Natural killer cell (primary cell): ENCODE measurements at regions not wholly inside any gene's neighbourhood (a gene's known extent, or its start where the extent isn't known, plus 50 kb on each side); places are given as distances from the start of the nearest gene placed in this dataset.

Source experiments
- ATAC-seq, 3 donors: fragments of 150-1000 bp in 2 of 3; fragments of 200-7000 bp in 1 of 3; cut with Tn5 transposase; 1 replicate in 1 of 3; 2 replicates in 2 of 3; pipeline ENCODE4 v1.10.0; 2021; ENCODE audit warnings: mild to moderate bottlenecking in 2 of 3, moderate library complexity in 2 of 3
- DNase-seq, 2 donors: peaks; one replicate each; pipeline versions ENCODE4 v3.0.0 to v3.0.0-alpha.2; 2013 to 2021; ENCODE audit warnings: mixed read lengths in 1 of 2
- H3K27ac ChIP-seq: one replicate; pipeline ENCODE4 v1.5.1; 2013; ENCODE audit warnings: mild to moderate bottlenecking, low read length
- H3K27me3 ChIP-seq: one replicate; pipeline ENCODE4 v1.6.1; 2013; ENCODE audit warnings: low read length; ENCODE audit not compliant: control insufficient read depth, insufficient read depth
- H3K36me3 ChIP-seq: one replicate; pipeline ENCODE4 v1.6.1; 2013; ENCODE audit warnings: low read length; ENCODE audit not compliant: control insufficient read depth, insufficient read depth
- H3K4me1 ChIP-seq: one replicate; pipeline ENCODE4 v1.6.1; 2013; ENCODE audit warnings: low read length; ENCODE audit not compliant: control insufficient read depth, insufficient read depth
- H3K4me3 ChIP-seq: one replicate; pipeline ENCODE4 v1.5.1; 2013; ENCODE audit warnings: low read length
- H3K9me3 ChIP-seq: one replicate; pipeline ENCODE4 v1.6.1; 2013; ENCODE audit warnings: low read length; ENCODE audit not compliant: control insufficient read depth, insufficient read depth
- H3K27ac Mint-ChIP-seq, 2 donors: one replicate each; pipeline ENCODE4 v1.8.0; 2022; ENCODE audit warnings: mild to moderate bottlenecking in 2 of 2, mixed read lengths in 2 of 2, moderate library complexity in 1 of 2
- H3K27me3 Mint-ChIP-seq, 2 donors: one replicate each; pipeline ENCODE4 v1.8.0; 2022; ENCODE audit warnings: low read depth in 2 of 2, mixed read lengths in 2 of 2
- H3K36me3 Mint-ChIP-seq: one replicate; pipeline ENCODE4 v1.8.0; 2022; ENCODE audit warnings: mixed read lengths
- H3K4me1 Mint-ChIP-seq, 2 donors: one replicate each; pipeline ENCODE4 v1.8.0; 2022; ENCODE audit warnings: mixed read lengths in 2 of 2
- H3K4me3 Mint-ChIP-seq: one replicate; pipeline ENCODE4 v1.8.0; 2022; ENCODE audit warnings: mild to moderate bottlenecking, moderate library complexity, mixed read lengths
- H3K9me3 Mint-ChIP-seq, 2 donors: one replicate each; pipeline ENCODE4 v1.8.0; 2022; ENCODE audit warnings: mixed read lengths in 2 of 2
- CTCF ChIP-seq: fragments of 200-600 bp; IDR thresholded peaks from one replicate; pipeline ENCODE4 v1.8.0; 2022; ENCODE audit warnings: antibody characterized with exemption
- WGBS: methylation state at CpG from one replicate; pipeline ENCODE4 v1.1.7; 2013; ENCODE audit warnings: missing lambda C conversion rate; ENCODE audit not compliant: insufficient coverage; 5-methylcytosine and 5-hydroxymethylcytosine counted together
- intact Hi-C: fragments of 100-400 bp; cut with micrococcal nuclease; formaldehyde crosslinking; loops from one replicate; pipeline ENCODE4 v1.14.2; 2022

GRCh38 chr13:79267560-79267959, 138.5 kb downstream of the RBM26 start:
- H3K27ac Mint-ChIP-seq, result no peak overlapping the region
- H3K4me3 Mint-ChIP-seq, result no peak overlapping the region
- DNase-seq, result no peak
- no peaks in the 10 kb centered on the region for H3K4me1 Mint-ChIP-seq
- Histone ChIP-seq H3K27ac (no peak overlapping the region), H3K36me3 (no peaks in the 10 kb centered on the region), H3K9me3 (no peaks in the 10 kb centered on the region), H3K4me1 (no peaks in the 10 kb centered on the region), H3K27me3 (no peaks in the 10 kb centered on the region), H3K4me3 (no peak overlapping the region)
- no peak for ATAC-seq
- no peak for TF ChIP-seq CTCF
- intact Hi-C loops, result no loop called here
- H3K27me3 Mint-ChIP-seq, result peaks cover 0 to 11% of the 10 kb centered on the region in 2 donors
- no peaks in the 10 kb centered on the region for H3K36me3 Mint-ChIP-seq
- H3K9me3 Mint-ChIP-seq, result no peaks in the 10 kb centered on the region

GRCh38 chr13:79258489-79258888, 147.6 kb downstream of the RBM26 start:
- ATAC-seq (no peak), DNase-seq (no peak)
- Mint-ChIP-seq H3K4me3 (no peak overlapping the region), H3K36me3 (no peaks in the 10 kb centered on the region), H3K27ac (no peak overlapping the region), H3K4me1 (no peaks in the 10 kb centered on the region), H3K27me3 (peaks cover 12 to 15% of the 10 kb centered on the region in 2 donors), H3K9me3 (no peaks in the 10 kb centered on the region)
- no peaks in the 10 kb centered on the region for H3K36me3 ChIP-seq
- intact Hi-C loops, result no loop called here
- WGBS, result 0% methylated on average over 1 of the region's 3 CpGs
- H3K4me1 ChIP-seq, result no peaks in the 10 kb centered on the region
- no peaks in the 10 kb centered on the region for H3K9me3 ChIP-seq
- H3K4me3 ChIP-seq, result no peak overlapping the region
- no peak overlapping the region for H3K27ac ChIP-seq
- no peaks in the 10 kb centered on the region for H3K27me3 ChIP-seq
- TF ChIP-seq CTCF, result no peak

GRCh38 chr13:79246578-79246949, 159.5 kb downstream of the RBM26 start:
- intact Hi-C loops, result no loop called here
- no peak overlapping the region for H3K4me3 ChIP-seq
- H3K4me1 ChIP-seq, result no peaks in the 10 kb centered on the region
- no peaks in the 10 kb centered on the region for H3K9me3 ChIP-seq
- no peak overlapping the region for H3K27ac ChIP-seq
- DNase-seq (peak in 1 of 2 donors; percentile 3), ATAC-seq (no peak)
- no peaks in the 10 kb centered on the region for H3K27me3 ChIP-seq
- Mint-ChIP-seq H3K4me3 (no peak overlapping the region), H3K4me1 (no peaks in the 10 kb centered on the region), H3K27ac (no peak overlapping the region), H3K36me3 (no peaks in the 10 kb centered on the region), H3K9me3 (no peaks in the 10 kb centered on the region), H3K27me3 (no peaks in the 10 kb centered on the region)
- TF ChIP-seq CTCF, result no peak
- 78% methylated on average over 2 of the region's 3 CpGs for WGBS
- H3K36me3 ChIP-seq, result no peaks in the 10 kb centered on the region

GRCh38 chr13:79245937-79246577, 160.0 kb downstream of the RBM26 start:
- Mint-ChIP-seq H3K9me3 (no peaks in the 10 kb centered on the region), H3K4me3 (no peak overlapping the region), H3K27ac (no peak overlapping the region), H3K27me3 (no peaks in the 10 kb centered on the region), H3K4me1 (no peaks in the 10 kb centered on the region), H3K36me3 (no peaks in the 10 kb centered on the region)
- Histone ChIP-seq H3K9me3 (no peaks in the 10 kb centered on the region), H3K4me3 (no peak overlapping the region), H3K27me3 (no peaks in the 10 kb centered on the region), H3K36me3 (no peaks in the 10 kb centered on the region), H3K27ac (no peak overlapping the region), H3K4me1 (no peaks in the 10 kb centered on the region)
- ATAC-seq (no peak), DNase-seq (no peak)
- TF ChIP-seq CTCF, result no peak
- intact Hi-C loops, result no loop called here
- 70% methylated on average over 8 of the region's 8 CpGs for WGBS
